Esophagus squamous epithelium (tissue), 4 donors: ENCODE measurements at regions not wholly inside any gene's neighbourhood (a gene's known extent, or its start where the extent isn't known, plus 50 kb on each side); places are given as distances from the start of the nearest gene placed in this dataset.

ENCODE experiments used
- POLR2A ChIP-seq, 4 donors: fragments of 450-650 bp; IDR thresholded peaks; one replicate each; pipeline ENCODE4 v1.6.1; 2017; ENCODE audit warnings: antibody characterized with exemption in 4 of 4, mild to moderate bottlenecking in 4 of 4, moderate library complexity in 3 of 4
- TF ChIP-seq, protein P1 (sequence below), 6 experiments: fragments of 450-650 bp in 4 of 6; fragments of 200-600 bp in 2 of 6; sonication (generic) in 2 of 6; IDR thresholded peaks; one replicate each; pipeline ENCODE4 v1.5.1; 2016 to 2019; ENCODE audit warnings: antibody characterized with exemption in 6 of 6, mild to moderate bottlenecking in 4 of 6, moderate library complexity in 4 of 6

DNA sequence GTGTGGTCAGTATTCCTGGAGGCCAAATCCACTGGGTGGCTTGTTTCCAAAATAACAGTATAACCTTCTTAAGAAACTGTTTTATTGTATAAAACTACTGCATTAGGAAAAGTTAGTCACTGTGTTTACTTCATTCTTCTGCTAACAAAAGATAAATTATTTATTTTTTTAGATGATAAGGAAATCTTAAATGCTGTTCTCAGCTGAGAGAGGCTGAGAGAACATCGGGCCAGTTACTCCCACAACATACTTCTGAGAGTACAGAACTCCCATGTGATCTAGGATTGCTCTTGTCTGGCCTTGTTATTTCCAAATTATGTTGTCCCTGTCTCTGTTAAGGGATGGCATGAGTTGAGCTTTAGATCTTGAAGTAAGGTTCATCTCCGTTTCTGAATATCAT is 96.7 kb upstream of the CXADR start:
- TF ChIP-seq, protein P1, sequence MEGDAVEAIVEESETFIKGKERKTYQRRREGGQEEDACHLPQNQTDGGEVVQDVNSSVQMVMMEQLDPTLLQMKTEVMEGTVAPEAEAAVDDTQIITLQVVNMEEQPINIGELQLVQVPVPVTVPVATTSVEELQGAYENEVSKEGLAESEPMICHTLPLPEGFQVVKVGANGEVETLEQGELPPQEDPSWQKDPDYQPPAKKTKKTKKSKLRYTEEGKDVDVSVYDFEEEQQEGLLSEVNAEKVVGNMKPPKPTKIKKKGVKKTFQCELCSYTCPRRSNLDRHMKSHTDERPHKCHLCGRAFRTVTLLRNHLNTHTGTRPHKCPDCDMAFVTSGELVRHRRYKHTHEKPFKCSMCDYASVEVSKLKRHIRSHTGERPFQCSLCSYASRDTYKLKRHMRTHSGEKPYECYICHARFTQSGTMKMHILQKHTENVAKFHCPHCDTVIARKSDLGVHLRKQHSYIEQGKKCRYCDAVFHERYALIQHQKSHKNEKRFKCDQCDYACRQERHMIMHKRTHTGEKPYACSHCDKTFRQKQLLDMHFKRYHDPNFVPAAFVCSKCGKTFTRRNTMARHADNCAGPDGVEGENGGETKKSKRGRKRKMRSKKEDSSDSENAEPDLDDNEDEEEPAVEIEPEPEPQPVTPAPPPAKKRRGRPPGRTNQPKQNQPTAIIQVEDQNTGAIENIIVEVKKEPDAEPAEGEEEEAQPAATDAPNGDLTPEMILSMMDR (IDR thresholded peaks at IDR 0.05) = no peak
- TF ChIP-seq POLR2A (IDR thresholded peaks at IDR 0.05) = no peak
